SJCRH30 (cell line): ENCODE measurements at regions not wholly inside any gene's neighbourhood (a gene's known extent, or its start where the extent isn't known, plus 50 kb on each side); places are given as distances from the start of the nearest gene placed in this dataset.
A peak's percentile ranks its signal among the peaks of the same experiment; 100 is the strongest.
"Not testable (repeated sequence)": the region's sequence is repeated elsewhere in the genome, so short reads cannot be mapped to it uniquely, and the experiment has no call there.

Source experiments
- DNase-seq, 2 experiments: peaks; one replicate each; pipeline ENCODE4 v3.0.0-alpha.2; 2015 to 2020
- H3K27ac ChIP-seq: fragments of 250-450 bp; sonication (Bioruptor Pico); 2 replicates; pipeline ENCODE4 v1.5.1; 2020; ENCODE audit warnings: mild to moderate bottlenecking, moderate library complexity
- H3K27me3 ChIP-seq: fragments of 250-450 bp; sonication (Bioruptor Pico); 2 replicates; pipeline ENCODE4 v1.5.1; 2020; ENCODE audit warnings: mild to moderate bottlenecking, moderate library complexity
- H3K36me3 ChIP-seq: fragments of 250-450 bp; sonication (Bioruptor Pico); 2 replicates; pipeline ENCODE4 v1.5.1; 2020; ENCODE audit warnings: mild to moderate bottlenecking, moderate library complexity
- H3K4me1 ChIP-seq: fragments of 250-450 bp; sonication (Bioruptor Pico); 2 replicates; pipeline ENCODE4 v1.5.1; 2020; ENCODE audit warnings: mild to moderate bottlenecking, moderate library complexity
- H3K4me3 ChIP-seq: fragments of 250-450 bp; sonication (Bioruptor Pico); 2 replicates; pipeline ENCODE4 v1.5.1; 2020; ENCODE audit warnings: mild to moderate bottlenecking, moderate library complexity
- H3K9me3 ChIP-seq: fragments of 250-450 bp; sonication (Bioruptor Pico); replicated peaks from 2 replicates; pipeline ENCODE4 v1.5.1; 2020; ENCODE audit warnings: mild to moderate bottlenecking, moderate library complexity

DNA sequence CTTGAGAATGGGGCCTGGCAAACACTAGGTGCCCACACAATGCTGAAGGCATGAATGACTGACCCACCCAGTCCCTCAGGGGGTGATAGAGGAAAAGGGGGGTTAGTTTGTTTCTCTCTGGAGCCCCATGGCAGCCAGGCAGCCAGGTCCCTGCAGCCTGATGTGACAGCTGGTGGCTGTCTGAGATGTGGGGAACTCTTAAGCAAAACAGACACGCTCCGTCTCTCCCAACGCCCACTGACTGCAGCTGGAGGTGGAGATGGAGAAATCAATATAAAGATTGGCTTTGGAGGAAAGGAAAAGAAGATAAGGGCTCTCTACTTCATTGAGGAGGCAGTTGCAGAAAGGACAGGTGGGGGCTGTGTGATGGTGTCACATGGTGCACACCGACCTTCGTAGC is 240.8 kb upstream of the LHX5 start:
- no peaks in the 10 kb centered on the region for H3K9me3 ChIP-seq
- H3K36me3 ChIP-seq: no peaks in the 10 kb centered on the region
- H3K27me3 ChIP-seq: peaks cover 8% of the 10 kb centered on the region; the same call in 1 of the 2 replicates
- no peak overlapping the region for H3K4me3 ChIP-seq
- H3K4me1 ChIP-seq: no peaks in the 10 kb centered on the region
- DNase-seq: no peak
- no peak overlapping the region for H3K27ac ChIP-seq

DNA sequence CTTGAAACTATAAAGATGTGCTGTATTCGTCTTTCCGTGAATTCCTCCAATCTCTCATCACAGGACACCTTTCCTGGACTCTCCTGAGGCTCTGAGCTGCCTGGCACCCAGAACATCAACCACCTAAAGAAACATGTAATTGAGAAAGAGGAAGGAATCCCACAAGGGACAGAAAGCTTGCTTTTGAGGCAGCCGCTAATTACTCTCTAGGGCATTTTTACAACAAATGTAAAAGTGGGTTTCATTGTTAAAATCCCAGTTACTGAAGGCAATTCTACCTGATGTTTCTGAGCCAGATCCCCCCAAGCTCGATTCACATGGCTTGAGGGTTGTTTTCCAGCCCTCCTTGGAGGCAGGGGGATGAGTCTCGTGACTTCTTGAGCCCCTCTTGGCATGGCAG is 238.5 kb upstream of the LHX5 start:
- DNase-seq: no peak
- Histone ChIP-seq H3K36me3 (no peaks in the 10 kb centered on the region), H3K4me1 (no peaks in the 10 kb centered on the region), H3K27ac (no peak overlapping the region), H3K9me3 (no peaks in the 10 kb centered on the region), H3K4me3 (no peak overlapping the region), H3K27me3 (peaks cover 8% of the 10 kb centered on the region; the same call in 1 of the 2 replicates)

DNA sequence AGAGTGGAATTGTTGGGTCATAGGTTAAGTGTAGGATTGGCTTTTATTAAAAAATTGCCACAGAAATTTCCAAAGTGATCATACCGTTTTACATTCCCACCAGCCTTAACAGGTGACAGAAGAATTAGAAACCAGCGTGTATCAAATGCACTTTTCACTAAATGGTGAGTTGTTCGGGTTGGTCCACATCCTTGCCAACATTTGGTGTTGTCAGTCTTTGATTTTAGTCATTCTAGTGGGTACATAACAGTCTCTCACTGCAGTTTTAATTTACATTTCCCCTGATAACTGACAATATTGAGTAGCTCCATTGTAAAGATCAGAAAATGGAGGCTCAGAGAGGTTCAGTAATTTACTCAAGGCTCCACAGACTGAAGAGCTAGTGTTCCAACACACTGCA is 237.8 kb upstream of the LHX5 start:
- no peak overlapping the region for H3K4me3 ChIP-seq
- H3K36me3 ChIP-seq: no peaks in the 10 kb centered on the region
- H3K27me3 ChIP-seq: peaks cover 12% of the 10 kb centered on the region
- H3K27ac ChIP-seq: no peak overlapping the region
- no peaks in the 10 kb centered on the region for H3K4me1 ChIP-seq
- H3K9me3 ChIP-seq: no peaks in the 10 kb centered on the region
- no peak for DNase-seq

DNA sequence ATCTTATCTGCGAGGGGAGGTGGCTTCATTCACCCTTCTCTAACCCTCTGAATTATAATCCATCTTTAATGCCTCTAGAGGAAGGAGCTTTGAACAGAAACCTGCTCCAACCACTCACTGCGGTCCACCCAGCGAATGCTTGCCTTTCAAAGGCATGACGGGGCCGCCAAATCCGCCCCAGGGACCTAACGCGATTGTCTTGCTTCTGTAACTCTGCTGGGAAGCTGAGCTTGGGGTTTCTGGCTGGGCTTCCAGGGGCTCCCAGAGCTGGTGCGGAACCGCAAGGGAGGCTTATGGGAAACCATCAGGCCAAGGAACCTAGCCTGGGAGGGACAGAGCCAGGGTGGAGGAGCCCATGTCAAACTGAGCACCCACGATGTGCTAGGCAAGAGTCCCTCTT is 231.2 kb upstream of the LHX5 start:
- Histone ChIP-seq H3K36me3 (no peaks in the 10 kb centered on the region), H3K4me3 (no peak overlapping the region), H3K27me3 (peaks cover 5% of the 10 kb centered on the region; the same call in 1 of the 2 replicates), H3K9me3 (no peaks in the 10 kb centered on the region), H3K27ac (no peak overlapping the region), H3K4me1 (no peaks in the 10 kb centered on the region)
- no peak for DNase-seq

DNA sequence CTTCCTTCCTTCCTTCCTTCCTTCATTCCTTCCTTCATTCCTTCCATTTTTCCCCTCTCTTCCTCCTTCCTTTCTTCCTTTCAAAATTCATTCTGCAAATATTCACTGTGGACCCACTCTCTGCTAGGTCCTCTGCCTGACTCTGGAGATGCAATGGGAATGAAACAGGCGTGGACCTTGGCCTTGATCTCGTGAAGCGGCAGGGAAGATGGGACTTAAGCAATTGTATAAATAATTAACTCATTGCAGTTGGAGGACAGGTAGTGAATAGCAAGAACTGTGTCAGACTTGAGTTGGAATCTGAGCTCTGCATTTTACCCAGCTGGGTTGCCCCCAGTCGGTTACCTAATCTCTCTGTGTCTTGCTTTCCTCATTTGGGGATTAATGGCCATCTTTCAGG is 230.6 kb upstream of the LHX5 start:
- no peaks in the 10 kb centered on the region for H3K36me3 ChIP-seq
- no peak overlapping the region for H3K27ac ChIP-seq
- DNase-seq: no peak
- no peak overlapping the region for H3K4me3 ChIP-seq
- peaks cover 5% of the 10 kb centered on the region; the same call in 1 of the 2 replicates for H3K27me3 ChIP-seq
- H3K4me1 ChIP-seq: no peaks in the 10 kb centered on the region
- no peaks in the 10 kb centered on the region for H3K9me3 ChIP-seq

DNA sequence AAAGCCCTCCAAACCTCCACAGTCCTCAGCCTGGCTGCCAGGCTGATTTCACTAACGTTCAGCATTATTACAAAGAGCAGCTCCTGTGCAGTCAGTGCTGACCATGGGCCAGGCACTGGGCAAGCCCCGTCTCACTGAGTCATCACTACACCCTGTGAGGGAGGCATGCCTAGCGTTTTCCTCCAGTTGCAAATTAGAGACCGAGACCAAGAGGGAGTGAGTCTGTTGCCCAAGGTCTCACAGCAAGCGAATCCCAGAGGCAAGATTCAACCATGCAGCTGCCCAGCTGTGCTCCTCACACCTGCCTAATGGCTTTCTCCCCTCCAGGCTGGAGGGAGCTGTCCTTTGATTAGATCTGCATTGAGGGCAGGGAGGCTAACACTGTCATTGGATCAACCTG is 229.3 kb upstream of the LHX5 start:
- Histone ChIP-seq H3K36me3 (no peaks in the 10 kb centered on the region), H3K9me3 (no peaks in the 10 kb centered on the region), H3K4me1 (no peaks in the 10 kb centered on the region), H3K4me3 (no peak overlapping the region), H3K27me3 (peaks cover 5% of the 10 kb centered on the region; the same call in 1 of the 2 replicates), H3K27ac (no peak overlapping the region)
- peak in 1 of 2 experiments; percentile 11 for DNase-seq

DNA sequence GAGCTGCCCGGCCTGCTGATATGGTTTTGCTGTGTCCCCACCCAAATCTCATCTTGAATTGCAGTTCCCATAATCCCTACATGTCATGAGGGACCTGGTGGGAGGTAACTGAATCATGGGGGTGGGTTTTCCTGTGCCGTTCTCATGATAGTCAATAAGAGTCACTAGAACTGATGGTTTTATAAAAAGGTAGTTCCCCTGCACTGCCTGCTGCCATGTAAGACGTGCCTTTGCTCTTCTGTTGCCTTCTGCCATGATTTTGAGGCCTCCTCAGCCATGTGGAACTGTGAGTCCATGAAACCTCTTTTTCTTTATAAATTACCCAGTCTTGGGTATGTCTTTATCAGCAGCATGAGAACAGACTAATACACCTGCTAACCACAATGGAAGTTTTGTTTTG is 228.3 kb upstream of the LHX5 start:
- DNase-seq, H3K27me3 ChIP-seq, H3K36me3 ChIP-seq, H3K27ac ChIP-seq, H3K4me3 ChIP-seq, H3K9me3 ChIP-seq, H3K4me1 ChIP-seq: not testable (repeated sequence)

DNA sequence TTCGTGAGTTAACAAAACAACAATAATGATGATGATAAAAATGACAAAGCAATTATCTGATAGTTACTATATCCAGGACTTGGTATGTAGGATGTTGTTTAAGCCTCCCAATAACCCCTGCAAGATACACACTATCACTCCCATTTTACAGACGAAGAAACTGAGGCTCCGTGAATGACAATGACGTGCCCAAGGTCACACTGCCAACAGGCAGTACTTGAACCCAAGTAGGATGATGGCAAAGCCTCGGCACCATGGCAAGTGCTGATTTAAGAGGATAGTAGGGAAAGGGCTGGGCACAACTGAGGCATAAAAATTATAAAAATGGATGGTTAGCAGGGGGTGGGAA is 226.8 kb upstream of the LHX5 start:
- H3K36me3 ChIP-seq: no peaks in the 10 kb centered on the region
- H3K27ac ChIP-seq: no peak overlapping the region
- no peaks in the 10 kb centered on the region for H3K9me3 ChIP-seq
- no peak overlapping the region for H3K4me3 ChIP-seq
- no peaks in the 10 kb centered on the region for H3K4me1 ChIP-seq
- no peak for DNase-seq
- 0 out of 2 replicates have a peak, but pooled peaks cover 6% of the 10 kb centered on the region for H3K27me3 ChIP-seq

DNA sequence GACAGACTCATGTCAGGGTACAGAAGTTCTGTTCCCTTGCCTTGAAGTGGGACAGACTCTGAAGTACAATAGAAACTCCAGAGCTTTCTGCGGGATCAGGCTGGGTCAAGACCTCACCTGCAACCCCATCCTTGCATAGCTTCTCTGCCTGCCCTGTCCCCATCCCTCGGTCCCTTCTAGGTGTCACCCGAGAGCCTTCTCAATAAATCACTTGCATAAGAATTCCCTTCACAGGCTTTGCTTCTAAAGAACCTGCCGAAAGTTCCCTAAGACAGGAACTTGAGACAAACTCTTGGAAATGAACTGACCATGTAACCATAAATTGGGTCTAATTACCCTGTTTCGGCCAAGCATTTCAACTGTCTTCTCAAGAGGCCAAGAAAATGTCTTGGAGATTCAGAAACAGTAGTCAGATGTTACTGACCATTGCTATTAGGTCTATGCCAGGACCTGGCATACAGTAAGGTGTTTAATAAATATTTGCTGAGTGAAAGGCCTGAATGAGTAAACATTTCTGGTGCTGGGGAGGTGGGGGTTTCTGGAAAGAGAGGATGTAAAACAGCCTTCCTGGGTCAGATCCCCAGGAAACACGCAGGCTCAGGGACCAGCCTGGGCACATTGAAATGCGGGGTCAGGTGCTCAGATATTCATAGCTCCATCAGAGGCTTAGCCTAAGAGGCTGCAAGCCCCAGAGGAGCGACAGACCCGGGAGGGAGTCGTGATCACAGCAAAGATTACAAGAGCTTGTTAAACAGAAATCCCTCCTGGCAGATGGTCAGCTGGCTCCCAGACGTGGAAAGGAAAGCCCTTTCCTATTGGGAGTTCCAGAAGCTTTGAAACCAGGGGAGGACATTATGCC is 226.2 kb upstream of the LHX5 start:
- Histone ChIP-seq H3K4me1 (no peaks in the 10 kb centered on the region), H3K27ac (no peak overlapping the region), H3K27me3 (0 out of 2 replicates have a peak, but pooled peaks cover 6% of the 10 kb centered on the region), H3K9me3 (no peaks in the 10 kb centered on the region), H3K4me3 (no peak overlapping the region), H3K36me3 (no peaks in the 10 kb centered on the region)
- DNase-seq: no peak

DNA sequence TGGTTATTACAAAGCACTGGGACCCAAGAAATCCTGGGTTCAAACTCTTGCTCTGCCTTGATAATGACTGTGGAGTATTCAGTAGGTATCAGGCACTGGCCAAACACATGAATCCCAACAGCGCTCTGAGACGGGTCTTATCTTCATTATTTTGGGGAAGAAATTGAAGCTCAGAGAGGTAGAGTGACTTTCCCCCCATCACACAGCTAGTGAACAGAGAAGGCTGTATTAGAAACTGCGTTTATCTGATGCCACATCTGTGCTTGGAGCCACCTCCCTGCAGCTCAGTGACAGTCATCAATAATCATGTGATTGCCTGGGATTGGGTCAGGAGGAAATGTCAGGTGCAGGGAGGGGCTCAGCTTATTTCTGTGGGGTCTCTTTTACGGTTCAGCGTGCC is 225.4 kb upstream of the LHX5 start:
- Histone ChIP-seq H3K9me3 (no peaks in the 10 kb centered on the region), H3K4me1 (no peaks in the 10 kb centered on the region), H3K36me3 (no peaks in the 10 kb centered on the region), H3K27me3 (0 out of 2 replicates have a peak, but pooled peaks cover 6% of the 10 kb centered on the region), H3K4me3 (no peak overlapping the region), H3K27ac (no peak overlapping the region)
- no peak for DNase-seq

DNA sequence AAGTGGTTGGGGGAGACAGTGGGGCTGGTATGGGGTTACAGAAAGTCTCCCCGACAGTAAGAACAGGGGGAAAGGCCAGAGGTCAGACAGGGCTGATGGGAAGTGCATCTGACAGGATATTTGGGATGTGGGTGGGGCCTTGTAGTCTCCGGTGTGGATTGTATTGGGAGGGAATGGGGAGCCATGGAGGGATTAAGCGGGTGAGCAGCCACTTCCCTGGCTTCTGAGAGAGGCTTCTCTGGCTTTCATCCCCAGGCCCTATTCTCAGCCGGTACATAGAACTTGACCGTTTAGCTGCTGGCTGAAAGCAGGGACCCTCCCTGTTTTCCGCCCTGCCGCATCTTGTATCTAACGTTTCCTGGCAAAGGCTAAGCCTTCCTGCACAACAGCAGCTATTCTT is 222.0 kb upstream of the LHX5 start:
- no peak for DNase-seq
- 0 out of 2 replicates have a peak, but pooled peaks cover 6% of the 10 kb centered on the region for H3K27me3 ChIP-seq
- H3K4me3 ChIP-seq: no peak overlapping the region
- H3K27ac ChIP-seq: no peak overlapping the region
- H3K9me3 ChIP-seq: no peaks in the 10 kb centered on the region; the same call in 1 of the 2 replicates
- H3K36me3 ChIP-seq: no peaks in the 10 kb centered on the region
- H3K4me1 ChIP-seq: no peaks in the 10 kb centered on the region

DNA sequence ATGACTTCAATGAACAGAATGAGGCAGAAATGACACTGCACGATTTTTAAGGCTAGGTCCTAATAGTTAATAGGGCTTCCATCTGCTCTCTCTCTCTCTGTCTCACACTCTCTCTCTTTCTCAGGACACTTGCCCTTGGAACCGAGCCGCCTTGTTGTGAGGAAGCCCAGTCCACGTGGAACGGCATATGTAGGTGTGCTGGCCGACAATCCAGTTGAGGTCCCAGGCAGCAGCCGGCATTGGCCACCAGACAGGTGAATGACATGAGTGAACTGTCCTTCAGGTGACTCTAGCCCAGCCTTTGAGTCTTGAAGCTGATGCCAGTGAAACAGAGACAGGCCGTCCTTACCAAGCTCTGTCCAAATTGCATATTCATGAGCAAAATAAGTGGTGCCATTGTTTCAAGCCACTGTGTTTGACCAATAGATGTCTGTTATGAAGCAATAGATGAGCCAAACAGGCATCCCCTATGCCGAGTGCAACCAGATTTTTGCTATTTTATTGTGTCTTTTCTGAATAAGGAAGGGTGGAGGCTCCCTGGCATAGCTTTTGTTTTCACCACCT is 217.5 kb upstream of the LHX5 start:
- Histone ChIP-seq H3K27me3 (peaks cover 9% of the 10 kb centered on the region; the same call in 1 of the 2 replicates), H3K4me1 (no peaks in the 10 kb centered on the region), H3K9me3 (no peaks in the 10 kb centered on the region; the same call in 1 of the 2 replicates), H3K4me3 (no peak overlapping the region), H3K36me3 (no peaks in the 10 kb centered on the region), H3K27ac (no peak overlapping the region)
- DNase-seq: no peak

DNA sequence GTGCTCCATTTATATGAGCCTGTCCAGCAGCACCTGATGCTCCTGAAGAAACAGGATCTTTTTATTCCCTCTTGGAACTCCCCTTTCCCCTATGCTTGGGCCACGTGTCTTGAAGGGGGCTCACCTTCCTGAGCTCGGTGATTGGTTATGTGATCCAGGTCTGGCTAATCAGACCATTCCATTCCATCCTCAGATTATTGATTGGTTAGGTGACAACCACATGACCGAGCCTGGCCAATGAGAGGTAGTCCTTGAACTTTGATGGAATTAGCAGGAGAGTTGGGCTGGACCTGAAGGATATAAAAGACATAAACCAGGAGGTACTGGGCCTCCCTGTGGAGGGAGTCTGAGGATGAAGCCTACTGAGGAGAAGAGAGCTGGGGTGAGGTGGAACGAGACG is 216.6 kb upstream of the LHX5 start:
- H3K27ac ChIP-seq: no peak overlapping the region
- no peaks in the 10 kb centered on the region; the same call in 1 of the 2 replicates for H3K9me3 ChIP-seq
- no peaks in the 10 kb centered on the region for H3K36me3 ChIP-seq
- H3K4me1 ChIP-seq: no peaks in the 10 kb centered on the region
- no peak overlapping the region for H3K4me3 ChIP-seq
- no peak for DNase-seq
- H3K27me3 ChIP-seq: peaks cover 9% of the 10 kb centered on the region; the same call in 1 of the 2 replicates

DNA sequence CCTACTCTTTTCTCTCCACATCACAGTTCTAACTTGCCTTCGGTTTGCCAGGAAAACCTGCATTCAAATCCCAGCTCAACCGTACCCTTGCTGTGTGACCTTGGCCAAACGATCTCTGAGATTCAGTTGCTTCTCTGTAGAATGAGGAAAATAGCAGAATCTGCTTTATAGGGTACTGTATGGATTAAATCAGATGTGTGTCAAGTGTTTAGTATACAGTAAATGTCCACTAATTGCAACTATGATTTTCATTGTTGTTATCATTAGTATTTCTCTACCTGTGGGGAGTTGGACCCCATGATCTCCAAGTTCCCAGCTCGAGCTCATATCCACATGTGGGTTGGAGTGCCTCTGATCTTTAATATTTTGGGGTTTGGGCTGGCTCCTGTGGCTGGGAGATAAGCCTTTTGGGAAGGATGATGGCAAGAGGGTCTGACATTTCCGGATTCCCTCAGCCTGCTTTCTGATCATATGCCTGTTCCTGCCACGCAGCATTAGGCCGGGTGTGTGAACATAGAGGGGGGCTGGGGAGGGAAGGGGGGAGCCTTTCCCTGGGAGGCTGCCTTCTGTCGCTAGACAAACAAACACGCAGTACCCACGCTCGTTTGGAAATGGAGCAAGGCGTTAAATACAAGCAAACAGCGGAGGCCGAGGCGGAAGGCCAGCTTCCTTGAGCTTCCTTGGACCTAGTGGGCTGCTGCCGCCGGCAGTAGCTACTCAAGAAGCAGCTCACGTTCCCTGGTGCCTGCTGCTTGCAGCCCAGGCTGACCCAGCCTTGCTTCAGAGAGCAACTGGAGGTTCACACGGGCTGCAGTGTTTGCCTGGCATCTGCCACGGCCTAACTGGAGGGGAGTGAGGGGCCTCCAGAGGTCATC is 213.5 kb upstream of the LHX5 start:
- no peak for DNase-seq
- H3K4me3 ChIP-seq: no peak overlapping the region
- no peaks in the 10 kb centered on the region; the same call in 1 of the 2 replicates for H3K9me3 ChIP-seq
- H3K36me3 ChIP-seq: no peaks in the 10 kb centered on the region
- no peak overlapping the region for H3K27ac ChIP-seq
- H3K4me1 ChIP-seq: no peaks in the 10 kb centered on the region
- peaks cover 9% of the 10 kb centered on the region; the same call in 1 of the 2 replicates for H3K27me3 ChIP-seq
